Kasumi-1 (cell line): ENCODE measurements at regions not wholly inside any gene's neighbourhood (a gene's known extent, or its start where the extent isn't known, plus 50 kb on each side); places are given as distances from the start of the nearest gene placed in this dataset.

Experiments used
- DNase-seq, 2 experiments: peaks; one replicate each; lab custom pipeline; 2025; lab: John Stamatoyannopoulos, UW

DNA sequence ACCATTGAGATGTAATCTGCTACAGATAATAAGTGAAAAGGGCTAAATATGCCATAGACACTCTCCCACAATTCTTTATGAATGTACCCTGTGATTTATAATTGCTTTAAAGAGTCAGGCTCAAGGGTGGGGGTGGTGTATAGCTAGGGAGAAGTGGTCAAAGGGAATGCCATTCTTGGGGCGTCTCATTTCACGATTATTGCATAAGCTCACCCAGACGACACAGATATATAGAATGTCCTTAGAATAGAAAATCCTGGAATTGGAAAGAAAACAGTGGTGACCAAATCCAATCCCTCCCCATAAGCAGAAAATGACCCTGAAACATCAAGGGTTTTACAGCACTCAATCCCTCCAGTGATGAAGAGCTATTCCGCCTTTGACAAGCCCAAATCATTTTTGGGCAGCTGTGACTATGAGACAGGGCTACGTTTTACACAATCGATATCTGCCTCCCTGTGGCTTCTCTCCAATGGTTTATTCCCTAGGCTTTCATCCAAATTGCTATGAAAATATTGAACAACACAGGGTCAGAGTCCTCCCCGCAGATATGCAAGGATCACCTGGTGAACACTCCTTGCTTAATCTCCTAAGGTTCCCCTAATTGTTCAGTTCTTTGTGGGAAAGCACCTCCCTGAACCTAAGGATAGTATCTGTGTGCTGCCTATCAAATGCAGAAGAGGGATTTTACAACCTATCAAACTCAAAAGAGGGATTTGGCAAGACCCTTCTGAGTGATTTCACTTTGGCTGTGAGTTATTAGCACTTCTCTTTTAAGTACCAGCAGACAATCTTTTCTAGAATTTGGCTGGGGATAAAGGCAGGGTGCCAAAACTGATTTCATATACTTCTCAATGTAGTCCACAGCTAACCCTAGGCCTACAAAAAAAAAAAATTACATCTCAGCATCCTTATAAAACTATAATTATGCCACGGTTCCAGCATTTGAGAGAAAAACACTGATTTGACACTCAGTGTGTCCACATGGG is 144.9 kb upstream of the CDH6 start:
- no peak for DNase-seq

DNA sequence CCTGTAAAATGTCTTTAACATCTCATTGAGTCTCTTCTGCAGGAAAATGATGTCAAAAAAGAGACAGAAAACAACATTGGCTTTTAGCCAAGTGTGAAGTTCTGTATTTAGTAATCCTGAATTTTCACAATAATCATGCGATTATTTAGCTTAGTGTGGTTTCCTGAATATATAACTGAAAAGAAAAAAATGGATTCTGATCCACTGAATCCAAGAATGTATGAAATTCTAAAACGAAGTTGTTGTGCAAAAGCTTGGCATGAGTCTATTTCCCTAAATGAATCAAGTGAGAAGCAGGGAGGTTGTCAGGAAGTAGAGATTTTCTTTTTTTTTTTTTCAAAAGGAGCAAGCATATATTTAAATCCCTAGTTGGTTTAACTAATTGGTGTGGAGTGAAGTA is 145.9 kb upstream of the CDH6 start:
- DNase-seq, result no peak

DNA sequence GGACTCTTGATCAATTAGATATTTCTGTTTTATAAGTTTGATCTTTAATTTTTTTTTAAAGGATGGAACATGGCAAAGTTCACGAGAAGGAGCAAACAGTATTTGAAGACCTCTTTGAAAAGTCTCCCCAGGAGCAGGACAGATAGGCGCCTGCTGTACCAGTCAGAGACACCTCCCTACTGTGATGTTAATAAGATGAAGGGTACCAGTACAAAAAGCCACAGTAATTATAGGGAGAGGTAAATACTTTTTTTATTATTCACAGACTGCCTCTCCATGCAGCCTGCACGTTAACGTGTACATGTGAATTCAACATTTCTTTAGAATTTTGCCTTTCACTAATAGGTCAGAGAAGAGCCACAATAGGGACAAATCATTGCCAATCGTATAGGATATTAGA is 146.5 kb upstream of the CDH6 start:
- no peak for DNase-seq

DNA sequence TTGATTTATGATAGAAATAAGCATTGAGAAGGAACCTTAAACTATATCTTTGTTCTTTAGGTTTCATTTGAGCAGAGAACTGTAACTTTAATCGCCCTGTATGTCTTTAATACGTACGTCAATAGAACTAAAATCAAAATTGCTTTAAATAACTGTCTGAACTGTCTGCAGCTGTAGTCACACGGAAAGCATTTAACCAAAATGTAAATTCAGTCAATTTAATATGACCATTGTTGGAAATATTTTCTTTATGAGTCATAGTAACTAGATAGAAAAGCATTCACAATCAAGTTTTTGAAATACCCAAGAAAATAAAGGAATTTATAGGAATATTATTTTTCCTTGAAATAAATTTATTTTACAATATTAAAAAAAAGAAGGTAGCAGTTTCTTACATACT is 157.1 kb upstream of the CDH6 start:
- DNase-seq, result no peak

DNA sequence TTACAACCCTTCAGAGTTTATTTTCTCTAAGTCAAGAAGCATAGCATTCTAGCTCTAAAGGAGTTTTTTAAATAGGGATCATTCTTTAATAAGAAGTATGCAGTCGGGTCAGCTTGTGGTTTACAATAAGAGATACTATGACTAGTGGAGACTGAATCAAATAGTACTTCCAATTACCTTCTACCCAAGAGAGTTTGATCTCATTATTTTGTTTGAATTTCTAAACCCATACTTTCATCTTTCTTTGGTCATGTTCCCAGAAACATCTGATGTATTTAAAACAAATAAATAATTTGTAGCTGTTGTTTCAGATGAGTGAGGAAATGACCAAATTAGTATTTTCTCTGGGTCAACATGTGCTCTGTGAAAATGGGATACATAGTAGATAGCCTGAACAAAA is 160.2 kb upstream of the CDH6 start:
- DNase-seq, result no peak

DNA sequence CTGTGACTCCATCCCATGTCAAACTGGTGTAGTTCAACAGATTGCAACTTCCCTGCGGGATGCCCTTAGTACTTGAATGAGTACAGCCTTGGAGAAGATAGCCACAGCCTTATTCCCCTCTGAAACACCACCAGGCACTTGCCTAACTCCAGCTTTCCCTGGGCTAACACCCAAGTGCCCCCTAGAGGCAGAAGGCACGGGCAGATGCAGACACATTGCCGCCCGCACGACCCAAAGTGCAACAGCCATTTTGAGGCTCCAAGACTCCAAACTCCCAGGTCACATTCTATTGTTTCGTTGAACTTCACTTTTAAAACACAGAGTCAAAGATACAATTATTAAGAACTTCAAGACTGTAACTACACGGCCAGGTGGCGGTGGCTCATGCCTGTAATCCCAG is 163.6 kb upstream of the CDH6 start:
- no peak for DNase-seq

DNA sequence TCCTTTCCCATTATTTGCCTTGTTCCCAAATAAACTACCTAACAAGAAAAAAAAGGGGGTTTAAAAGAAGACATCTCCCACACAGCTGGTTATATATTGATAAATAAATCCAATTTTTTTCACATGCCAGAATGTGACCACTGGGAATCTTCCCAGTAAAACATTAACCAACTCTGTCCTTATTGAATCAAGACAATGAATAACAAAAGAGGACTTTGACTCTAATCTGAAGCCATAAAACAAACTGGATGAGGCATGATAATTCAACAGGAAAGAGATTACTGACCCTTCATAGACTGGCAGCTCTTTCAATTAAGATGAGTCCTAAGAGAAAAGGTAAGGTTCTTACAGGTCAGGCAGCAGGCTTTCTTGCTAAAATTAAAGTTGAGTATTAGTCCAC is 165.8 kb upstream of the CDH6 start:
- DNase-seq, result no peak

DNA sequence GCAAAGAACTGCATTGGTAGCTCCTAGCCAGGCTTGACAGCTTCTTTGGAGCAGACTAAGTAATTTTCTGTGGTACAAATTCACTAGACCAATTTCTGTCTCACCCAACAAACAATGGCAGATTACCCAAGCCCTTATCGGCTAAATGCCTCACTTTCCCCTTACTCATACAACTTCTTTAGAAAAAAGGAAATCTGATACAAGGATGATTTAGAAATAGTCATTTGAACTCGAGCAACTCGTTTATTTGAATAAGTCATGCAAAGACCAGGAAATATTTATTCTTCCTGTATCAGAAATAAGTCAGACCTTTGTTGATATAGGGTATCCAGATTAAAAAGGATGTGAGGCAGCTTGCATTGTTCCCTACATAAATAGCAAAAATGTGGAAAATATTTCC is 170.4 kb upstream of the CDH6 start:
- DNase-seq, result no peak

DNA sequence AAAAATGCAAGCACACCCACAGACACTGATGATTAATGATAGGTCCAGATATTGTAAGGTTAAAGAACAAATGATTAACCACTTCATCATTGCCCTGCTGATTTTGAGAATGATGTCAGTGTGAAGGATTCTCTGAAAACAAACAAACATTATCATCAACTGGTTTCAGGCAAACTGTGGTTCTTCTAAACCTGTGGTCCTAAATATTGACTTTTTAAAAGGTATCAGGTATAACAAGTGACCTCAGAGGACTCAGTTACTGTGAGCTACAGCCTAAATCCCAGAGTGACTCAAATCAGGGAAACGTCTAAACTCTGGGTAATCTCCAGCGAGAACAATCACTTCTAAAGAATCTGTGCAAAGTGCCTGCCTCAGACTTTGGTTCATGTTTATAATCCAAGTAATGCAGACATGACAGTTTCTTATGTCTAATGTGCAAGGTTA is 172.3 kb upstream of the CDH6 start:
- no peak for DNase-seq

DNA sequence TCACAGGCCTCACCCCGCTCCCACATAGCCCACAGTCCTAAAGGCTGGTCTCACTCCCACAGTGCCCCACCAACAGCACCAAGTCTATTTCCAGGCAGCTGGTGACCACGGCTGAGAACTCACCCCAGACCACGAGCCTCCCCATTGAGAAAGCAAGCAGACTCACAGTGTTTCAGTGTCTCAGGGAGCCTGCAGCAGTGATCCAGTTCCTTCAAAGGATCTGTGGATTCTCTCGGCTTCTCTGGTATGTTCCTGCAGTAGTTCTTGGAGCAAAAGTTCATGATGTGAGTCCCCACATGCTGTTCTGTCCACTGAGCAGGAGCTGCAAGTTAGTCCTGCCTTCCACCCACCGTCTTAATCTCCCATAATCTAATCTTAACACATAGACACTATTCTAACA is 185.3 kb upstream of the CDH6 start:
- DNase-seq, result no peak

DNA sequence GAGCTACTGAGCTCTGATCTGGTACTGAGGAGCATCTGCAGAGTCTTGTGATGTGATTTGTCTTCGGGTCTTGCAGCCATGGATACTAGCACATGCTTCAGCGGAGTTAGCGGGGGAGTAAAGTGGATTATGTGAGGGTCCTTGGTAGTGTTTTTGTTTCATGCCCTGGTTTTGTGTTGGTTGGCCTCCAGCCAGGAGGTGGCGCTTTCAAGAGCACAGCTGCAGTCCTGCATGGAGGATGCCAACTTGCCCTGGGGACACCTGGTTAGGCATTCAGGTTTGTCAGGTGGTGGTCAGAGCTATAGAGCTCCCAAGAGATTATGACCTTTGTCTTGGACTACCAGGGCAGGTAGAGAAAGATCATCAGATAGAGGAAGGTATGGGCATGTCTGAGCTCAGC is 185.8 kb upstream of the CDH6 start:
- DNase-seq, result no peak

DNA sequence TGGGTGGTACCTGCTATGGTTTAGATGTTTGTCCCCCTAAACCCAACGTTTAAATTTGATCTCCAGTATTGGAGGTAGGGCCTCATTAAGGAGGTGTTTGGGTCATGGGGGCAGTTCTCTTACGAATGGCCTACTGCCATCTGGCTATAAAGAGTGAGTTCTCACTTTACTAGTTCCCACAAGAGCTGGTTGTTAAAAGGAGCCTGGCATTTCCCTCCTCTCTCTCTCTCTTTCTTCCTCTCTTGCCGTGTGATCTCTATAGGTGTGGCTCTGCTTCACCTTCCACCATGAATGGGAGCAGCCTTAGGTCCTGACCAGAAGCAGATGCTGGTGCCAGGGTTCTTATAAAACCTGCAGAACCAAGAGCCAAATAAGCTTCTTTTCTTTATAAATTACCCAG is 193.2 kb upstream of the CDH6 start:
- no peak for DNase-seq

DNA sequence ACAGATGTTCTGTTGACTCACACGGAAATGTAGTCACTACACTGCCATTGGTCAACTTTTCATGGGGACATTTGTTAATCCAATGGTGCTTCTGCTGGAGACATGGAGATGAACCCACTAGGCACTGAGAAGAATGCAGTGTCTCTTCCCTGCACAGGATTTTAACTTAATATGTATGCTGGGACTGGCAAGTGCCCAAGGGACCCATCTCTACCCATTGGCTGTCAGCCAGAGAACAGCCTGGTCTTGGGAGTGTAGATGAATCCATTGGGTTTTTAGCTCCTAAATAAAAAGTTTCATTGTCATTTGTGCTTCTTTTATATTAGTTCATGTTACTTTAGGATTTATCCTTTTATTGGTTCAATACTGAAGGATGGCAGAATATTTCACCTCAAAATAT is 195.8 kb upstream of the CDH6 start:
- no peak for DNase-seq

DNA sequence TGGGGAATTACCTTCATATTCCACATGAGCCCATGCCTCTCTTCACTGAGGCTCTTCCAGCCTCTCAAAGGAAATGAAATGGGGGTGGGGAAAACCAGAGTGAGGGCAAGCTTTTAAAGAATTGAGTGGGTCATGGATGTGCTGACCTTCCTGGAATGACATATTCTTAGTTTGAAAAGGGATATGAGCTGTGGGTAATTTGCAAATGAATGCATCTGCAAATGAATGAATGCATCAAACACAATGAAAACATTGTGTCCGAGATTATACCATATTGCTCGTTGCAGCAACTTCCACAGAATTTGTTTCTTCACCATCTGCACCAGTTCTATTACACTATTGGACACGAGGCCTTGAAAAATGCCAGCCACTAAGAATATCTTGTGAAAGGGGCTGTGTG is 198.6 kb upstream of the CDH6 start:
- no peak for DNase-seq

DNA sequence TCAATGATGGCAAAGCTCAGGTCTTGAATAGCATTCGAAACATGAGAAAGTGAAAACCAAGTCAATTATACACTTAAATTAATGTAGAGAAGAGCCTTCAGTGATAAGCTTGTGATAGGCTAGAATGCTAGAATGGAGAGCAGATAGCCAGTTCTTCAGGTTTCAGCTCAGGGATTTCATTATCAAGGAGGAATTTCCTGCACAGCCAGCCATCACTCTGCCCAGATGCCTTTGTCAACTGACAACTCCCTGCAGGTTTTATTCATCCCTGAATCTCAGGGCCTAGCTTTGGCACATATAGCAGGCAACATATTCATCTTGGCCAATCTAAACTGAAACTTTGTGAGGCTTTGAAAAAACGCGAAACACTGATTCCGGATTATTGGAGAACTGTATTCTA is 199.3 kb upstream of the CDH6 start:
- DNase-seq, result no peak

DNA sequence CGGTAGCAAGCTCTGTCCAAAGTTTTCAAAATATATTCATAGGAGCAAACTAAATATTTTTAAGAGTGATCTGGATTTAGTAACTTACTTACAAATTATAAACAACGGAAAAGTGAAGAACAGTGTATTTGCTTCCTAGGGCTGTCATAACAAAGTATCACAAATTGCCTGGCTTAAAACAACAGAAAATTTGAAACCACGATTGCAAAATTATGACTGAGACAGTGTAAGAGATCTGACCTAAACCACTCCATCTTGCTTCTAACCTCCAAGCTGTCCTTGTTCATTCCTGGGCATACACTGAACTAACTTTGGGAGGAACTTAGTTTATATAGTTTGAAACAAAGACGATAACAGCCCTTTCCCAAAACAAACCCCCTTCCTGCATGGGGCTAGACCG is 202.0 kb upstream of the CDH6 start:
- no peak for DNase-seq

DNA sequence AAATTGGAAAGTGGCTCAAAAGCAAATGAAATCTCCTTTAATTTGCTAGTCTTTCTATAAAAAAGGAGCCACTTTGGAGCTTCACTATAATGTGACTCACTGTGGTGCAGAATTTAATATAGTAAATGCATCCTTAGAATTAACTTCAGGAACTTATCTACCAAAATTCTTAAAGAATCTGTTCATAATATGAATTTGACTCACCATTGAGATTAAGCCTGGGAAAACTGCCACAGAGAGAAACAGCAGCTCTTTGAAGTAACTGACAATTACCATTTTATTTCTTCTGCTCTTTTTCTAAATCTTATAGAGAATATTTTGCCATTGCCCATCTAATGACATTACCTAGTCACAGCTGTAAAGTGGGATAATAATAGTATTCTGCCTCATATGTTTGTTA is 211.9 kb upstream of the CDH6 start:
- DNase-seq, result no peak

DNA sequence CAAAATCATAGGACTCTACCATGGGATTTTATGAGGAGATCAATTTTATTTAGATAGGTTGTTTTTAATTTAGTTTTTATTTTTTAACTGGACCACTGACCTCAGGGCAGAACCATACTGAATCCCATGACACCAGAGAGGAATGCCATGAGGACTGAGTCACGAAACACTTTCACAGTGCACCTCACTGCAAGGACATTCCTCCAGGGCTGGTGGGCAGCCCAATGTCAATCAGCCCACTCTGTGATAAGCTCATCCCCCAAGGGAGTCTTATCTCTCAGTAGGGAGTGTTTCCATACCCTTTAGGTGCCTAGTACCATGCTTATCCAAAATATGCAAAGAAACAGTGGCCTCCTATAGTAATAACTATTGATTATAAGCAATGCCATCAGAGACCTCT is 224.5 kb upstream of the CDH6 start:
- no peak for DNase-seq

DNA sequence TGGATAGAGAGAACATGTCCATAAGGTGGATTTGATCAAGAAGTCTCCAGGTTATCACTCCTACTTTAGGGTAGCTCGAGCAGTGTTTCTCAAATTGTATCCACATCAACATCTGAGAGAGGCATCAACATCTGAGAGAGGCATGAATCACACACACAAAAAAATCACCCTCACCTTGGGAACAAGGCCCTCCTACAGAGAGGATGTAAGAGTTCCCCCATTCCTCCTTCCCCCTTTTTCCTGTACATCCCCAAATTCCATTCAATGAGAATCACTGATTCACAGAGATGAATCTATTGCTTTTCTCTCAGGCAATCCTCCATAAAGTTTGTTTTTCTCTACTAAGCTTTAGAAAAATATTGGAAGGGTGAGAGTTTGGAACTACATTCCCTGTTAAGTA is 233.4 kb upstream of the CDH6 start:
- DNase-seq, result no peak

DNA sequence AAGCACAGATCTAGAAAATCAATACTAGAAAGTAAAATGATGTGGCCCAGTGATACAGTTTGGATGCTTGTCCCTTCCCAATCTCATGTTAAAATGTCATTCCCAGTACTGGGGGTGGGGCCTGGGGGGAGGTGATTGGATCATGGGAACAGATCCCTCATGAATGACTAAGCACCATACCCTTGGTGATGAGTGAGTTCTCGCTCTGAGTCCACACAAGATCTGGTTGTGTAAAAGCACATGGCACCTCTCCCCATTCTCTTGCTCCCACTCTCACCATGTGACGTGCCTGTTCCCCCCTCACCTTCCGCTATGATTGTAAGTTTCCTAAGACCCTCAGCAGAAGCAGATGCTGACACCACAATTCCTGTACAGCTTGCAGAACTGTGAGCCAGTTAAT is 234.2 kb upstream of the CDH6 start:
- DNase-seq, result no peak

DNA sequence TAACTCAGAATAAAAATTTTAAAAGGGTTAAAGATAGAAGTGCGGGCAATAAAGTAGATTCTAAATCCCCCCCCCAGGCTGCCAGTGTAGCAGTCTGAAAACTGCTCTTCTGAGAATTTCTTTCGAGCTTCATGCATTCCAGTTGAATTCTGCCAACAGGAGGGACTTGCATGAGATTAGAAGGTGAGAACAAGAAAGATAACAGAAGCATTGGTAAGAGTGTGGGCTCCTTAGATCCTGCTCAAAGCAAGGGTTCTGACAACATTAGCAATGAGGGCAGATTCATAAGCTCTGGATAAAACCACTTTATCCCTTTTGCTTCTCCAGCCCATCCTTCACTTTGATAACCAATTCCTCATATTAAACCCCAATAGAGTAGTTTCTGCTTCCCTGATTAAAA is 235.9 kb upstream of the CDH6 start:
- no peak for DNase-seq

DNA sequence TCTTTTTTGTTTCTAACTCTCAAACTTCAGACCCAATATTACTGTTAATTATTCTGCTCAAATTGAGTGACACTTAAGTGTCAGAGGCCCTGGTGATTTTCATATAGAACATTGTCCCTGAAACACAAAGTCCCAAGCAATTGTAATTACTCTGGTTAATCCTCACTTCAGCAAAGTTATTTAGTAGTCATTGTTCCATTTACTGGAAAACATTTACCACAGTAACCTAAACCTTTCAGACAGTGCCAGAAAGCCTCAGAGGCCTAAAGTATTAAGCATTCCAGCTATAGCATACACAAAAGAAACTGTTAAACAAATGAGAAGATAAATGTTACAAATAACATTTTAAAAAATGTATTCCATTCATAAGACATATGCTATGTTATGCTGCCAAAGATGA is 237.2 kb upstream of the CDH6 start:
- DNase-seq, result no peak

DNA sequence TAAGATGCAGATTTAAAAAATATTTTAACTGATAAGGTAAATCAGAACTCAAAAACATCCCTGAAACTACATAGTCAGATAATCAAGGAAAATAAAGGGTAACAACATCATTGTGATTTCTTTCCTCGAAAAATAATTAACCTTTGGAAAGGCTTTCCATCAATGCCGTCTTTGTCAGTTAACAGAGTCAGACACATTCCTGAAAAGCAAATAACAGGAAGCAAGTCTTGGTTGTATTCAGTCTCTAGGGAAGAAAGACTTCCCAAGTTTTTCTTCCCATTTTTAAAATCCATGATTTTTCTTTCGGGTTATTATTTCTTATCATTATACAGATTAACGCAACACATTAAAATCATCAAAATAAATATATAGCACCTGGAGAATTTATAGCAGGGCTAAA is 256.4 kb upstream of the CDH6 start:
- no peak for DNase-seq

DNA sequence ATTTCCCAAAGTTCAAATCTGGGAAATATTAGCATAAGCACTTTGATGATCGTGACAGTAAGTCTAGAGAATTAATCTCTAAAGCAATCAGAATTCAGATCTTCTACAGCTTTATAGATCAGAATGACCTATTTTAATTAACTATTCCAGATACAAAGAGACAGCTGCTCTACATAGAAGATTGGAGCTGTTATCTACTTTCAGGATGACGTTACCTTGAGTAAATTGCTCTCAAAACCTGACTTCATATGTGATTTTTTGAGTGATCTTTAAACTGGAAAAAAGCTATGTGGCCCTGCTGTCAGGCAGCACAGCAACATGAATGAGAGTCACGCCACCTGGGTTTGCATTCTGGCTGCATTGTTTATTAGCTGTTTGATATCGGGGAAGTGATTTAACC is 259.9 kb upstream of the CDH6 start:
- no peak for DNase-seq
